Muscle of leg (tissue), 3 donors: ENCODE measurements at regions not wholly inside any gene's neighbourhood (a gene's known extent, or its start where the extent isn't known, plus 50 kb on each side); places are given as distances from the start of the nearest gene placed in this dataset.
A peak's percentile ranks its signal among the peaks of the same experiment; 100 is the strongest.

Experiments
- DNase-seq: peaks from one replicate; pipeline ENCODE4 v3.0.0; 2013
- H3K27ac ChIP-seq: one replicate; pipeline ENCODE4 v1.5.1; 2013; ENCODE audit warnings: mild to moderate bottlenecking, low read length, control low read depth
- H3K27me3 ChIP-seq: one replicate; pipeline ENCODE4 v1.6.1; 2013; ENCODE audit warnings: low read length; ENCODE audit not compliant: control insufficient read depth, insufficient read depth
- H3K36me3 ChIP-seq: one replicate; pipeline ENCODE4 v1.6.1; 2013; ENCODE audit warnings: low read length; ENCODE audit not compliant: control insufficient read depth, insufficient read depth
- H3K4me1 ChIP-seq: one replicate; pipeline ENCODE4 v1.6.1; 2013; ENCODE audit warnings: low read length; ENCODE audit not compliant: control insufficient read depth, insufficient read depth
- H3K4me3 ChIP-seq: one replicate; pipeline ENCODE4 v1.5.1; 2013; ENCODE audit warnings: low read length, control low read depth
- H3K9me3 ChIP-seq: replicated peaks from 2 replicates; pipeline ENCODE4 v1.6.1; 2013; ENCODE audit warnings: low read depth, low read length; ENCODE audit not compliant: control insufficient read depth
- WGBS: methylation state at CpG from one replicate; pipeline ENCODE4 v1.1.5; 2013; ENCODE audit warnings: missing lambda C conversion rate; ENCODE audit not compliant: insufficient coverage; 5-methylcytosine and 5-hydroxymethylcytosine counted together

DNA sequence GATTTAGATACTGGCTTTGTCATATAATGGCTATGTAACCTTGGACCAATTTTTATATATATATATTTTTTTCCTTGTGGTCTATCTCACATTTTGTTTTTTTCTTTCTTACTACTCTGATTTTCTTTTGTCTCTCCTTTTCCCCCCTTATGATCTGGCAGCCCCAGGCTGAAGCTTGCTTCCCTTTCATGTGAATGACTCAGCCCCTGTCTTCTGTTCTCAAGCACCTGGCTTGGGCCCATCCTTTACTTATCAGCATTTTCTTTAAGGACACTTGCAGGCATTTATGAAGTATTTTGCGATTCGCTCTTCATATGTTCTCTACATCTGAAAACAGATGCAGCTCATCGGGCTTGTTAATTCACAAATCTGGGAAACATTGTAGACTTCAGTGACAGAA is 163.6 kb downstream of the SPRY2 start:
- no peak overlapping the region for H3K27ac ChIP-seq

DNA sequence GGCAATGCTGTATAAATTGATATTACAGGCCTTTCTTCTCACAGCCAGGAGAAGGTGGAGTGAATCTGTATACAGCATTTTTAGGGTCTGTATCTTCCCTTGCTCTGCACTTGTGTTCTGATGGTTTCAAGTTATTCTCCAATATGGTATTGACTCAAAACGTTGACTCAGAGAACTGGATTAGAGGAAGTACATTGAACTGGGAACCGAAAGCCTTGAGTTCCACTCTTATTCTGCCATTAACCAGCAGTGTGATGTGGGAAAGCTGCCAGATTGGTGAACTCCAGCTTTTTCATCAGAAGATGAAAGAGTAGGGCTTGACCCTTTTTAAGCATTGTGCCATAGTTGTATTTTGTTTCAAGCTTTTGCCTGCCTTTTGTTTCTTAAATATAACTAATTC is 167.7 kb downstream of the SPRY2 start:
- no peak overlapping the region for H3K4me3 ChIP-seq
- H3K27ac ChIP-seq, result no peak overlapping the region
- peak; percentile 73 for DNase-seq
- WGBS, result 41% methylated on average over 2 of the region's 2 CpGs
- H3K4me1 ChIP-seq, result no peaks in the 10 kb centered on the region
- H3K9me3 ChIP-seq, result no peaks in the 10 kb centered on the region
- no peaks in the 10 kb centered on the region for H3K27me3 ChIP-seq
- H3K36me3 ChIP-seq, result no peaks in the 10 kb centered on the region

More for the DNA sequence above, 163.6 kb downstream of the SPRY2 start:
- Histone ChIP-seq H3K4me1 (no peaks in the 10 kb centered on the region), H3K9me3 (no peaks in the 10 kb centered on the region), H3K36me3 (no peaks in the 10 kb centered on the region), H3K27me3 (no peaks in the 10 kb centered on the region), H3K4me3 (no peak overlapping the region)
- WGBS, result no CpG with 5 or more reads among the region's 3 CpGs
- no peak for DNase-seq

DNA sequence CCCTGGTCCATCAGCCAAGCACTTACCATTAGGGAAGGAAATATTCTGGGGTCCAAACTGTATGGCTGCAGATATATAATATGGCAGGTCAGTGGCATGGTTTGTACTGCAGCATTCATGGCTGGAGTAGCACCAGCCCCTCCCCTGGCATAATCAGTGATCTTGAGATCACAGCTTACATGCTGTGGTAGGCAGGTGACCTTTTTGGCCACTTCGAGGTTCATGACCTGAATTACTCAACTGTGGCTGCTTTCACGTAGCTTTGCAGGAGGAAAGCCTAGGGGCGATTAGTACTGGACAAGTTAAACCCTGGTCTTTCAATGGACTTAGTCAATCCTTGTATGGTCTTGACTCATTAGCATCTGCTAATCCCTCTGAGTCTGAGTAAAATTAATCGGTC is 169.8 kb downstream of the SPRY2 start:
- H3K9me3 ChIP-seq, result no peaks in the 10 kb centered on the region
- DNase-seq, result no peak
- WGBS, result 95% methylated on average over 4 of the region's 4 CpGs
- H3K4me3 ChIP-seq, result no peak overlapping the region
- no peak overlapping the region for H3K27ac ChIP-seq
- no peaks in the 10 kb centered on the region for H3K4me1 ChIP-seq
- no peaks in the 10 kb centered on the region for H3K36me3 ChIP-seq
- no peaks in the 10 kb centered on the region for H3K27me3 ChIP-seq

DNA sequence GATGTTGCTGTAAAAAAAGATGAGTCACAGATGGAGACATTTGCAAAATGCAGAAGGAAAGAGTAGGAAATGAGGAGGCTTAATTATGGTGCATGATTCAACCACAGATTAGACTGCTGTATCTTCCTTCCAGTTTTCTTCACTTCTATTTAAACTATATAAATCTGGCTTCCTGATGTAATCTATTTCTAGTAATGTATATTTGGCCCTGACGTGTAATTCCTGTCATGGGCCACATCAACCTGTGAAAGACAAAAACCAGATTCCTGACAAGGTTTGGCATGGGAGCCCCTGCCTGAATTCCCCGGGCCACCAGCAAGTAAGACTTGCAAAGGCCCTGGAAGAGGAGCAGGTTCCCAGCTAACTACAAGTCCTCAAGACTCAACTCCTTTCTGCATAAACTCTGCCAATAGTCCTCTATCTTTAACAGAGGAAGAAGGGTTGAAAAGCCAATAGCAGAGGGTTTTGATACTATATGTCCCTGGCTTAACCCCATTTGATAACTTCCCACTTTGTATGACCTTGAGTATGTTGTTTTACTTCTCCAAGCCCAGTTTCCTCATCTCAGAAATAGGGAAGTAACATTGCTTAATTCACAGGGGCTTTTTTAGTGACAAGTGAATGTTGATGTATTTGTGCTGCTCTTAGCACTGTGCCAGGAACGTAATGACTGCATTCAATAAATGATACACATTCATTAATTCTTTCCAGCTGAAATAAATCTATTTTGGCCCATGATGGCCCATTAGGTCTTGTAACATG is 172.7 kb downstream of the SPRY2 start:
- WGBS, result no CpG with 5 or more reads among the region's 3 CpGs
- Histone ChIP-seq H3K36me3 (no peaks in the 10 kb centered on the region), H3K9me3 (no peaks in the 10 kb centered on the region), H3K4me3 (no peak overlapping the region), H3K4me1 (no peaks in the 10 kb centered on the region), H3K27me3 (no peaks in the 10 kb centered on the region), H3K27ac (no peak overlapping the region)
- DNase-seq, result peak; percentile 64

DNA sequence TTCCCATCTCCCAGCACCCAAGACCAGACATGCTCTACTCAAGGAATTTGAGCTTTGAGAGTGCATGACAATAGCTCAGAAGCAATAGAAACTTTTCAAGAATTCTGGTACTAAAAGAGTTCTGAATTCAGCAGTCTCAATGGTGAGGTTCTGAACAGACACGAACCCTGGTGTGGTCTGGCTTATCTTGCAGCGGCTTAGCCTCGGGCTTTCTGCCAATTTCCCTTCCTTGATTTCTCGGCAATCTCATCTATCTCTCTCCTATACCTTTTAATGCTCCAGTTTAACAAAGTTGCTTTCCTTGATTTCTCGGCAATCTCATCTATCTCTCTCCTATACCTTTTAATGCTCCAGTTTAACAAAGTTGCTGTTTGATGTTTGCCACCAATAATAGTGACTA is 174.6 kb downstream of the SPRY2 start:
- Histone ChIP-seq H3K27me3 (no peaks in the 10 kb centered on the region), H3K9me3 (no peaks in the 10 kb centered on the region), H3K4me1 (no peaks in the 10 kb centered on the region), H3K27ac (no peak overlapping the region), H3K4me3 (no peak overlapping the region), H3K36me3 (no peaks in the 10 kb centered on the region)
- 68% methylated on average over 3 of the region's 5 CpGs for WGBS
- DNase-seq, result no peak

DNA sequence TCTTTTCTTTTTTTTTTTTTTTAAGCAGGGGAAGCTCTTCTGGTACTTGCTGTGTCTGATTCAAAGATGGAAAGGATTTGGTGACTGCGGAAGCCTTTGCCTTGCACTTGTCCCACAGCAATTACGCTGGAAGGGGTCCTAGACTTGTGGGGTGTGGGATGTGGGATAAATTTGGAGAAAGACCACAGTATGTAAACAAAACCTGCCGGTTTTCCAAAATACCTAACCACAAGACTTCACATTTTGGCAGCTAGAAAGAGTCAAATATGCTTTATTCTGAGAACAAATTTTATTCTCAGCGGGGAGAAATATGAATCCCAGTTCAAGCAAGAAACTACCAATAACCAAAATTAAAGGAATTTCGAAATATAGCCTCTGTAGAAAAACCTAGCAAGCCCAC is 176.5 kb downstream of the SPRY2 start:
- Histone ChIP-seq H3K9me3 (no peaks in the 10 kb centered on the region), H3K4me1 (no peaks in the 10 kb centered on the region), H3K27me3 (no peaks in the 10 kb centered on the region), H3K4me3 (no peak overlapping the region), H3K27ac (no peak overlapping the region), H3K36me3 (no peaks in the 10 kb centered on the region)
- WGBS, result 15% methylated on average over 2 of the region's 5 CpGs
- peak; percentile 54 for DNase-seq

DNA sequence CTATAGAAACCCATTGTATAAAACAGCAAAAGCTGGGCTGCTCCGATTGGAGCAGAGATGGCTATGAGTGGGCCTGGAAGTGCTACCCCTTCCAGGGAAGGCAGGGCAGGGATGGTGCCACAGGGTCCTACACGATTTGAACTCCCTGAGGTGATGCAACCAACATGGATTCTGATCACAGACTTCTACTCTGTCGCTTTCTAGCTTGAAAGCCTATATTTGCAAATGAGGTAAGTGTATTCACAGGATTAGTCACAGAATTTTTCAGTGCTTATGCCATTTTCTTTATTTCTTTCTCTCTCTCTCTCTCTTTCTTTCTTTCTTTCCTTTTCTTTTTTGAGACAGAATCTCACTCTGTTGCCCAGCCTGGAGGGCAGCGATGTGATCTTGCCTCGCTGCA is 179.0 kb downstream of the SPRY2 start:
- Histone ChIP-seq H3K27me3 (no peaks in the 10 kb centered on the region), H3K27ac (no peak overlapping the region), H3K9me3 (no peaks in the 10 kb centered on the region), H3K36me3 (no peaks in the 10 kb centered on the region), H3K4me1 (no peaks in the 10 kb centered on the region), H3K4me3 (no peak overlapping the region)
- DNase-seq, result no peak
- 100% methylated on average over 1 of the region's 5 CpGs for whole genome bisulfite sequencing

DNA sequence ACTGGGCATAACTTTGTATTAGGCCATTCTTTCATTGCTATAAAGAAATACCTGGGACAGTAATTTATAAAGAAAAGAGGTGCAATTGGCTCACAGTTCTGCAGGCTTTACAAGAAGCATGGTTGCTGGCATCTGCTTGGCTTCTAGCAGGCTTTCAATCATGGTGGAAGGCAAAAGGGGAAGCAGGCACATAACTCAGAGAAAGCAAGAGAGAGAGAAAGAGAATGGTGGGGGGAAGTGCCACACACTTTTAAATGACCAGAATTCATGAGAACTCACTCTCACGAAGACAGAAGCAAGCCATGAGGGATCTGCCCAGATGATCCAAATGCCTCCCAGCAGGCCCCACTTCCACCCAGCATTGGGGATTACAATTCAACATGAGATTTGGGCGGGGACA is 179.7 kb downstream of the SPRY2 start:
- H3K27me3 ChIP-seq, result no peaks in the 10 kb centered on the region
- no peaks in the 10 kb centered on the region for H3K36me3 ChIP-seq
- no peaks in the 10 kb centered on the region for H3K4me1 ChIP-seq
- H3K9me3 ChIP-seq, result no peaks in the 10 kb centered on the region
- no peak overlapping the region for H3K4me3 ChIP-seq
- DNase-seq, result no peak
- 100% methylated on average over 1 of the region's 2 CpGs for WGBS
- no peak overlapping the region for H3K27ac ChIP-seq

DNA sequence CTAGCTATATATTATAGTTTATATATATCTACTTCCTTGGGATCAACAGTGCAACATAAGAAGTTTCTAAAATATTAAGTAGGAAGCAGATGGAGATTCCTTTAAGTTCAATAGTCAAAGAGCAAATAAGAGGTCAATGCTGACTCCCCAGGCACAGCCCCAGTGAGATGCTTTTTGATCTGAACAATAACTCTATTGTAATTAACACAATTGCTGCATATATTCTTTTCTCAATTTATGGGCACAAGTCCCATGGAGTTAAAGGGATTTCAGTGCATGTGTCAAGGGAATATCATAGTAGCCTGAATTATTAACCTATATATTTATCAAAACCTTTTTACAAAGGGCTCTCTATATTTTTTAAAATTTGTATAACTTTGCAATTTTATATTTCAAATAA is 180.8 kb downstream of the SPRY2 start:
- no peaks in the 10 kb centered on the region for H3K27me3 ChIP-seq
- no peaks in the 10 kb centered on the region for H3K36me3 ChIP-seq
- no peaks in the 10 kb centered on the region for H3K4me1 ChIP-seq

DNA sequence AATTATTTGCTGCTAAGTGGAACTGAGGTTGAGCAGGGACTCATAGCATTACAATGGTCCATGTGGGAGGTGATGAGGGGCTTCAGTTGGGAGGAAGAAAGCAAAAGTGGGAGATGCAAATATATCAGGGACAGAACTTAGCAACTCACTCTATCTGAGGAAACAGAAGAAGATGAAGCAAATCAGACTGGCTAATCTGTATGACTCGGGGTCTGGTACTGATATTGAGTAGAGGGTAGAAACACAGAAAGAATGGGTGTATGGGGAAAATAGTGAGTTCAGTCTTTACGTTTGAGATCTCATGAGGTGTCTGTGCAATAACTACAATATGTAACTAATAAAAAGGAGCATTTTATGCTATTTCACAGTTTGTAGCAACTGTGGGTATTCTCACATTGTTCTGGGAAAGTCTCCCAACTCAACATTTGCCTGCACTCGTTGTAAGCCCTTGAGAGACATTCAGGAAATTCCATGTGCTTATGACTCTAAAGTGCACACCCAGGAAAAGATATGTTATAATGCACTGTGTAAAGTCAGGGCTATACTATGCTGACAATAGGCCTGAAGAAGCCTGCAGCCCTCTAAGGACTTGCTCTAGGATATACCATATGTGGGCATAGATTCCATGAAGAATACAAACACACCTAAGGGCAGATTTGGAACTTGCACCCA is 183.5 kb downstream of the SPRY2 start:
- H3K4me1 ChIP-seq, result no peaks in the 10 kb centered on the region
- no CpG with 5 or more reads among the region's 3 CpGs for WGBS
- peak overlapping the region; percentile 51 for H3K27ac ChIP-seq
- no peaks in the 10 kb centered on the region for H3K36me3 ChIP-seq
- H3K9me3 ChIP-seq, result no peaks in the 10 kb centered on the region
- DNase-seq, result peak; percentile 84
- no peak overlapping the region for H3K4me3 ChIP-seq
- no peaks in the 10 kb centered on the region for H3K27me3 ChIP-seq

More for the DNA sequence above, 180.8 kb downstream of the SPRY2 start:
- H3K9me3 ChIP-seq, result no peaks in the 10 kb centered on the region
- no peak overlapping the region for H3K4me3 ChIP-seq
- H3K27ac ChIP-seq, result no peak overlapping the region
- no peak for DNase-seq
